ENCODE measurements at regions not wholly inside any gene's neighbourhood (a gene's known extent, or its start where the extent isn't known, plus 50 kb on each side); places are given as distances from the start of the nearest gene placed in this dataset.

DNA sequence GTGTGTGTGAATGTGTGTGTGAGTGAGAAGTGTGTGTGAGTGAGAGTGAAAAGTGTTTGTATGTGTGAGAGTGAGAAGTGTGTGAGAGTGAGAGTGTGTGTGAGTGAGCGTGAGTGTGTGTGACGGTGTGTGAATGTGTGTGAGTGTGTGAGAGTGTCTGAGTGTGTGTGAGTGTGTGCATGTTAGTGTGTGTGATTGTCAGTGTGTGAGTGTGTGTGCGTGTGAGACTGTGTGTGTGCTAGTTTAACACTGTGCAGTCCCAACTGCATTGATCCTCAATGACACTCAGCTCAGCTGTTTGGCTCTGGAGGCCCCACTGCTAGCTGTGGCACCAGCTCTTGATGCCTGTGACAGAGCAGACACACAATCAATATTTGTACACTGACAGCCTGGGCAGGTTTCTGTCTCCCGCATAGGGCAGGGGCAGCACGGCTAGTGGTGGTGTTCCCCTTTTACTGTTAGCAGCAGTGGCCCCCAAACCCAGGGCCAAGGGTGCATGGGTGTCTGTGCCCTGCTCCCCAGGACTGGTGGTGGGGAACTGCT, 135.0 kb downstream of the INHBB start (continued):
- TF ChIP-seq HIC2 (CRISPR knock-in tag; IDR thresholded peaks at IDR 0.05; ENCODE audit: low read depth) (peak; percentile 88), ZSCAN21 (CRISPR knock-in tag; IDR thresholded peaks at IDR 0.05; ENCODE audit: borderline replicate concordance) (0 out of 2 replicates have a peak, but pooled peaks have one; percentile 51), KDM2A (CRISPR knock-in tag; IDR thresholded peaks at IDR 0.05; ENCODE audit: borderline replicate concordance, low read depth) (peak; percentile 13; the same call in 1 of the 2 replicates), MTF1 (CRISPR knock-in tag; IDR thresholded peaks at IDR 0.05) (no peak), ISL2 (CRISPR knock-in tag; IDR thresholded peaks at IDR 0.05) (peak; percentile 22; the same call in 1 of the 2 replicates), ZNF546 (CRISPR knock-in tag; conservative IDR thresholded peaks at IDR 0.05) (no peak), ZNF777 (CRISPR knock-in tag; IDR thresholded peaks at IDR 0.05) (no peak), CAMTA2 (CRISPR knock-in tag; IDR thresholded peaks at IDR 0.05; ENCODE audit: borderline replicate concordance) (0 out of 2 replicates have a peak, but pooled peaks have one; percentile 46), ZFY (CRISPR knock-in tag; IDR thresholded peaks at IDR 0.05) (peak; percentile 33; the same call in 1 of the 2 replicates), ETV6 (CRISPR knock-in tag; conservative IDR thresholded peaks at IDR 0.05) (no peak), ZNF605 (CRISPR knock-in tag; IDR thresholded peaks at IDR 0.05) (no peak), TGIF2 (CRISPR knock-in tag; IDR thresholded peaks at IDR 0.05) (0 out of 2 replicates have a peak, but pooled peaks have one; percentile 71), ZNF292 (CRISPR knock-in tag; IDR thresholded peaks at IDR 0.05; ENCODE audit: borderline replicate concordance, low read depth) (peak; percentile 89), FLYWCH1 (CRISPR knock-in tag; IDR thresholded peaks at IDR 0.05) (no peak), HDAC1 (CRISPR knock-in tag; IDR thresholded peaks at IDR 0.05) (peak; percentile 74; the same call in 1 of the 2 replicates), GLI4 (CRISPR knock-in tag; IDR thresholded peaks at IDR 0.05; ENCODE audit: borderline replicate concordance) (no peak)
- TF ChIP-seq, protein P1, sequence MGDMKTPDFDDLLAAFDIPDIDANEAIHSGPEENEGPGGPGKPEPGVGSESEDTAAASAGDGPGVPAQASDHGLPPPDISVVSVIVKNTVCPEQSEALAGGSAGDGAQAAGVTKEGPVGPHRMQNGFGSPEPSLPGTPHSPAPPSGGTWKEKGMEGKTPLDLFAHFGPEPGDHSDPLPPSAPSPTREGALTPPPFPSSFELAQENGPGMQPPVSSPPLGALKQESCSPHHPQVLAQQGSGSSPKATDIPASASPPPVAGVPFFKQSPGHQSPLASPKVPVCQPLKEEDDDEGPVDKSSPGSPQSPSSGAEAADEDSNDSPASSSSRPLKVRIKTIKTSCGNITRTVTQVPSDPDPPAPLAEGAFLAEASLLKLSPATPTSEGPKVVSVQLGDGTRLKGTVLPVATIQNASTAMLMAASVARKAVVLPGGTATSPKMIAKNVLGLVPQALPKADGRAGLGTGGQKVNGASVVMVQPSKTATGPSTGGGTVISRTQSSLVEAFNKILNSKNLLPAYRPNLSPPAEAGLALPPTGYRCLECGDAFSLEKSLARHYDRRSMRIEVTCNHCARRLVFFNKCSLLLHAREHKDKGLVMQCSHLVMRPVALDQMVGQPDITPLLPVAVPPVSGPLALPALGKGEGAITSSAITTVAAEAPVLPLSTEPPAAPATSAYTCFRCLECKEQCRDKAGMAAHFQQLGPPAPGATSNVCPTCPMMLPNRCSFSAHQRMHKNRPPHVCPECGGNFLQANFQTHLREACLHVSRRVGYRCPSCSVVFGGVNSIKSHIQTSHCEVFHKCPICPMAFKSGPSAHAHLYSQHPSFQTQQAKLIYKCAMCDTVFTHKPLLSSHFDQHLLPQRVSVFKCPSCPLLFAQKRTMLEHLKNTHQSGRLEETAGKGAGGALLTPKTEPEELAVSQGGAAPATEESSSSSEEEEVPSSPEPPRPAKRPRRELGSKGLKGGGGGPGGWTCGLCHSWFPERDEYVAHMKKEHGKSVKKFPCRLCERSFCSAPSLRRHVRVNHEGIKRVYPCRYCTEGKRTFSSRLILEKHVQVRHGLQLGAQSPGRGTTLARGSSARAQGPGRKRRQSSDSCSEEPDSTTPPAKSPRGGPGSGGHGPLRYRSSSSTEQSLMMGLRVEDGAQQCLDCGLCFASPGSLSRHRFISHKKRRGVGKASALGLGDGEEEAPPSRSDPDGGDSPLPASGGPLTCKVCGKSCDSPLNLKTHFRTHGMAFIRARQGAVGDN (CRISPR knock-in tag; IDR thresholded peaks at IDR 0.05) = no peak; the same call in 1 of the 2 replicates
- TF ChIP-seq, protein P2, sequence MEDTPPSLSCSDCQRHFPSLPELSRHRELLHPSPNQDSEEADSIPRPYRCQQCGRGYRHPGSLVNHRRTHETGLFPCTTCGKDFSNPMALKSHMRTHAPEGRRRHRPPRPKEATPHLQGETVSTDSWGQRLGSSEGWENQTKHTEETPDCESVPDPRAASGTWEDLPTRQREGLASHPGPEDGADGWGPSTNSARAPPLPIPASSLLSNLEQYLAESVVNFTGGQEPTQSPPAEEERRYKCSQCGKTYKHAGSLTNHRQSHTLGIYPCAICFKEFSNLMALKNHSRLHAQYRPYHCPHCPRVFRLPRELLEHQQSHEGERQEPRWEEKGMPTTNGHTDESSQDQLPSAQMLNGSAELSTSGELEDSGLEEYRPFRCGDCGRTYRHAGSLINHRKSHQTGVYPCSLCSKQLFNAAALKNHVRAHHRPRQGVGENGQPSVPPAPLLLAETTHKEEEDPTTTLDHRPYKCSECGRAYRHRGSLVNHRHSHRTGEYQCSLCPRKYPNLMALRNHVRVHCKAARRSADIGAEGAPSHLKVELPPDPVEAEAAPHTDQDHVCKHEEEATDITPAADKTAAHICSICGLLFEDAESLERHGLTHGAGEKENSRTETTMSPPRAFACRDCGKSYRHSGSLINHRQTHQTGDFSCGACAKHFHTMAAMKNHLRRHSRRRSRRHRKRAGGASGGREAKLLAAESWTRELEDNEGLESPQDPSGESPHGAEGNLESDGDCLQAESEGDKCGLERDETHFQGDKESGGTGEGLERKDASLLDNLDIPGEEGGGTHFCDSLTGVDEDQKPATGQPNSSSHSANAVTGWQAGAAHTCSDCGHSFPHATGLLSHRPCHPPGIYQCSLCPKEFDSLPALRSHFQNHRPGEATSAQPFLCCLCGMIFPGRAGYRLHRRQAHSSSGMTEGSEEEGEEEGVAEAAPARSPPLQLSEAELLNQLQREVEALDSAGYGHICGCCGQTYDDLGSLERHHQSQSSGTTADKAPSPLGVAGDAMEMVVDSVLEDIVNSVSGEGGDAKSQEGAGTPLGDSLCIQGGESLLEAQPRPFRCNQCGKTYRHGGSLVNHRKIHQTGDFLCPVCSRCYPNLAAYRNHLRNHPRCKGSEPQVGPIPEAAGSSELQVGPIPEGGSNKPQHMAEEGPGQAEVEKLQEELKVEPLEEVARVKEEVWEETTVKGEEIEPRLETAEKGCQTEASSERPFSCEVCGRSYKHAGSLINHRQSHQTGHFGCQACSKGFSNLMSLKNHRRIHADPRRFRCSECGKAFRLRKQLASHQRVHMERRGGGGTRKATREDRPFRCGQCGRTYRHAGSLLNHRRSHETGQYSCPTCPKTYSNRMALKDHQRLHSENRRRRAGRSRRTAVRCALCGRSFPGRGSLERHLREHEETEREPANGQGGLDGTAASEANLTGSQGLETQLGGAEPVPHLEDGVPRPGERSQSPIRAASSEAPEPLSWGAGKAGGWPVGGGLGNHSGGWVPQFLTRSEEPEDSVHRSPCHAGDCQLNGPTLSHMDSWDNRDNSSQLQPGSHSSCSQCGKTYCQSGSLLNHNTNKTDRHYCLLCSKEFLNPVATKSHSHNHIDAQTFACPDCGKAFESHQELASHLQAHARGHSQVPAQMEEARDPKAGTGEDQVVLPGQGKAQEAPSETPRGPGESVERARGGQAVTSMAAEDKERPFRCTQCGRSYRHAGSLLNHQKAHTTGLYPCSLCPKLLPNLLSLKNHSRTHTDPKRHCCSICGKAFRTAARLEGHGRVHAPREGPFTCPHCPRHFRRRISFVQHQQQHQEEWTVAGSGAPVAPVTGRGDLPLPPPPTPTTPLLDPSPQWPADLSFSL (CRISPR knock-in tag; IDR thresholded peaks at IDR 0.05) = peak; percentile 97
